Heart left ventricle (tissue), 13 donors: ENCODE measurements at regions not wholly inside any gene's neighbourhood (a gene's known extent, or its start where the extent isn't known, plus 50 kb on each side); places are given as distances from the start of the nearest gene placed in this dataset.

Source experiments
- CTCF ChIP-seq, 12 donors: fragments of 200-600 bp; sonication (generic) in 4 of 12; IDR thresholded peaks; one replicate each; pipeline versions ENCODE4 v1.5.0 to v1.8.0; 2018 to 2022; ENCODE audit warnings: antibody characterized with exemption in 12 of 12, mild to moderate bottlenecking in 5 of 12
- POLR2A ChIP-seq, 2 donors: fragments of 450-650 bp; IDR thresholded peaks; one replicate each; pipeline ENCODE4 v1.6.1; 2017; ENCODE audit warnings: antibody characterized with exemption in 2 of 2, mild to moderate bottlenecking in 2 of 2, moderate library complexity in 2 of 2
- donor health status: ischemic (EF 13 %, LVEDD 7.1; RV severe dilation, severe dysfunction).
- donor health status: DM: no; HTN: yes; CAD: no.
- donor health status: DM: no; HTN: no; CAD: no.
- donor health status: ischemic (EF 25% LVEDD 6.9; RV normal size, moderate dysfunction).
- donor health status: ischemic (EF 25% LVEDD 5.7; RV mildly dilated, moderate dysfunction).
- donor health status: ischemic (EF 35%, LVEDD 5.7; RV mildly dilated, moderate dysfunction).
- donor health status: nonischemic (EF 11% LVEDD 7.7; RV severe dilation, severe dysfunction).
- donor health status: DM: yes; HTN: yes; CAD: no.
- donor health status: PGD.
- donor health status: ischemic (EF 29% LVEDD 5.4; RV normal size, mild dysfunction).
- donor health status: nonischemic (EF 23%, LVEDD 6.1; RV moderate dilation, normal function).

GRCh38 chr7:10156972-10157371 is 816.7 kb upstream of the PHF14 start:
- TF ChIP-seq CTCF (IDR thresholded peaks at IDR 0.05) (no peak), POLR2A (IDR thresholded peaks at IDR 0.05) (no peak)
